ENCODE measurements at regions not wholly inside any gene's neighbourhood (a gene's known extent, or its start where the extent isn't known, plus 50 kb on each side); places are given as distances from the start of the nearest gene placed in this dataset.
"Not testable (repeated sequence)": the region's sequence is repeated elsewhere in the genome, so short reads cannot be mapped to it uniquely, and the experiment has no call there.

DNA sequence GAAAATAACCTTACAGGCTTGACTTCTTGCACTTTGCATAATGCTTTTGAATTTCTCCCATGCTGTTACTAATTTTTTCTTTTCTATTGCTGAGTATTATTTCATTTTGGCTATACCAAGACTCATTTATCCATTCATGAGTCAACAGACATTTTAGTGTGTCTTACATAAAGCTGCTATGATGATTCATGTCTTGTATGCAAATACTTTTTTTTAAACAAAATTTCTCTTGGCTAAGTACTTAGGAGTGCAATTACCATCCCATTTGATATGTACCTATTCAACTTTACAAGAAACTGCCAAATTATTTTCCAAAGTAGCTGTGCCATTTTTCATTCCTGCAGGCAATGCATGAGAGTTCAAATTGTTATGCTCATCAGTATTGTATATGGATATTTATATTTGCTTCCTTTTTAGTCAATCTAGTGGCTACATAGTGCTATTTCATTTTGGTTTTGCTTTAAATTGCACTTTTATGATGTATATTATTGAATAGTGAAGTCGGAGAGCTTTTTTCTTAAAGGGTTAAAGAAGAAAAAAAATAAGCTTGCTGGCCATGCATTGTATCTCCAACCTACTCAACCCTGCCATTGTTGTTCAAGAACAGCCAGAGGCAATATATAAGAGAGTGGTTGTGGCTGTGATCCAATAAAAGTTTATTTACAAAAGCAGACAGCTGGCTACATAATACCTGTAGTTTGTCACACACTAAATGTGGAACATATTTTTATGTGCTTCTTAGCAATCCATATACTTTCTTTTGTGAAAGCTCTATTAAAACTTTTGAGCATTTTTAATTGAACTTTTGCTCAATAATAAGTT lies 862.8 kb downstream of the KCNT2 start:
- no peaks in the 10 kb centered on the region for H3K27me3 ChIP-seq (ENCODE audit: low read depth, low read length)

GRCh38 chr1:195744256-195744655 lies 864.0 kb downstream of the KCNT2 start:
- H3K9me3 ChIP-seq (ENCODE audit: control insufficient read depth in 1 of 2, low read length in 2 of 2) = no peaks in the 10 kb centered on the region
- no peak overlapping the region for H3K4me3 ChIP-seq (ENCODE audit: low read depth in 1 of 2, low read length in 2 of 2)
- H3K36me3 ChIP-seq (ENCODE audit: control insufficient read depth in 1 of 2, insufficient read depth in 2 of 2, low read length in 2 of 2) = no peaks in the 10 kb centered on the region
- H3K27ac ChIP-seq (ENCODE audit: low read length) = no peak overlapping the region
- no peaks in the 10 kb centered on the region for H3K4me1 ChIP-seq (ENCODE audit: control insufficient read depth in 1 of 2, insufficient read depth in 2 of 2, low read length in 2 of 2)
- H3K27me3 ChIP-seq (ENCODE audit: low read depth, low read length) = no peaks in the 10 kb centered on the region

More for the DNA sequence above, 862.8 kb downstream of the KCNT2 start:
- Histone ChIP-seq H3K36me3 (ENCODE audit: control insufficient read depth in 1 of 2, insufficient read depth in 2 of 2, low read length in 2 of 2) (no peaks in the 10 kb centered on the region), H3K27ac (ENCODE audit: low read length) (no peak overlapping the region), H3K9me3 (ENCODE audit: control insufficient read depth in 1 of 2, low read length in 2 of 2) (no peaks in the 10 kb centered on the region), H3K4me1 (ENCODE audit: control insufficient read depth in 1 of 2, insufficient read depth in 2 of 2, low read length in 2 of 2) (no peaks in the 10 kb centered on the region), H3K4me3 (ENCODE audit: low read depth in 1 of 2, low read length in 2 of 2) (no peak overlapping the region)

DNA sequence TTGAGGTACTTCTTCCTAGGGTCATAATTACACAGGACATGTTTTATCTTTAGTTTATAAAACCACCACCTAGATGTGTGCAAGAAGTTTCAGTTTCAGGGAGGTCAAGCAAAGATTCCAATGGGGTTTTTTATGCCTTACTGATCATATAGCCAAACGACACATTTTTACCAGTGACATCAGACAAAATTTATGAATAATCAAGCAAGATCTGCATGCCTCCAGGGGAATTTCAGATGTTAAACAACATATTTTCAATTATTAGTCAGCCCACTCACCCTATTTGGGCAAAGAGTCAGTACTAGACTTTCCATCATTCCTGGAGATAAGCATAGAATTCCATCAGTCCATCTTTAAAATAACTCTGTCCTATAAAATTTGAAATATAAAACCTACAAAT lies 867.4 kb downstream of the KCNT2 start:
- Histone ChIP-seq H3K4me3 (ENCODE audit: low read depth in 1 of 2, low read length in 2 of 2) (no peak overlapping the region), H3K4me1 (ENCODE audit: control insufficient read depth in 1 of 2, insufficient read depth in 2 of 2, low read length in 2 of 2) (no peaks in the 10 kb centered on the region), H3K27me3 (ENCODE audit: low read depth, low read length) (no peaks in the 10 kb centered on the region), H3K27ac (ENCODE audit: low read length) (no peak overlapping the region), H3K36me3 (ENCODE audit: control insufficient read depth in 1 of 2, insufficient read depth in 2 of 2, low read length in 2 of 2) (no peaks in the 10 kb centered on the region), H3K9me3 (ENCODE audit: control insufficient read depth in 1 of 2, low read length in 2 of 2) (no peaks in the 10 kb centered on the region)

DNA sequence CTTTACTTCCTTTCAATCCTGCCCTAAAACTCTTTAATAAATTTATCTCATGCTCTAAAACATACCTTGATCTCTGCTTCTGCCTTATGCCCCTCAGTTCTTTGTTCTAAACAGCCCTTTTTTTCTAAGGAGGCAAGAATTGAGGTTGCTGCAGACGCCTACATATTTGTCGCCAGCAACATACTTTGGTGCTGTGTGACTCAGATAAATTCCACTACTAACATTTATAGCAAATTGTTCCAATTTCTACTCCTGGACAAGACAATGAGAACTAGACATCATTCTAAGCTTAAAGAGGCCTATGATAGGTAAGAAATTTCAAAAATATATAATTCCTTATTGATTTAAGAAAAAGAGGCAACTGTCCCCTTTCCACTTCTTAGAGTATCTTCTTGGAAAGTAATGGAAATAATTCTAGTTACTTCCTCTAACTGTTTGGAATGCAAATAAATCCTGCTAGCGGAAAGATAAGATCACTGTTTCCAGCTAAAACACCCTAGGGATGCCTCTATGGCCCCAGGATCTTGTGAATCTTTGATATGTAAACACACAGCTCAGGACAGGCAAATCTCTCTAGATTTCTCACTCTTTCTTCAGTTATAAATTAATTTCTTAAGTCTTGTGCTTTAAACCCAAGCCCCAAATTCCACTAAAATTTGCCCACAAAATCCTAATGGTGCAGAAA lies 869.1 kb downstream of the KCNT2 start:
- H3K27ac ChIP-seq (ENCODE audit: low read length) = no peak overlapping the region
- H3K9me3 ChIP-seq (ENCODE audit: control insufficient read depth in 1 of 2, low read length in 2 of 2) = no peaks in the 10 kb centered on the region
- H3K27me3 ChIP-seq (ENCODE audit: low read depth, low read length) = no peaks in the 10 kb centered on the region
- H3K4me3 ChIP-seq (ENCODE audit: low read depth in 1 of 2, low read length in 2 of 2) = no peak overlapping the region
- no peaks in the 10 kb centered on the region for H3K4me1 ChIP-seq (ENCODE audit: control insufficient read depth in 1 of 2, insufficient read depth in 2 of 2, low read length in 2 of 2)
- H3K36me3 ChIP-seq (ENCODE audit: control insufficient read depth in 1 of 2, insufficient read depth in 2 of 2, low read length in 2 of 2) = no peaks in the 10 kb centered on the region

- Histone ChIP-seq H3K4me1 (ENCODE audit: control insufficient read depth in 1 of 2, insufficient read depth in 2 of 2, low read length in 2 of 2) (no peaks in the 10 kb centered on the region), H3K27ac (ENCODE audit: low read length) (no peak overlapping the region), H3K9me3 (ENCODE audit: control insufficient read depth in 1 of 2, low read length in 2 of 2) (no peaks in the 10 kb centered on the region), H3K4me3 (ENCODE audit: low read depth in 1 of 2, low read length in 2 of 2) (no peak overlapping the region), H3K27me3 (ENCODE audit: low read depth, low read length) (no peaks in the 10 kb centered on the region), H3K36me3 (ENCODE audit: control insufficient read depth in 1 of 2, insufficient read depth in 2 of 2, low read length in 2 of 2) (no peaks in the 10 kb centered on the region)
Observed at GRCh38 chr1:195735140-195735539, 873.1 kb downstream of the KCNT2 start.

DNA sequence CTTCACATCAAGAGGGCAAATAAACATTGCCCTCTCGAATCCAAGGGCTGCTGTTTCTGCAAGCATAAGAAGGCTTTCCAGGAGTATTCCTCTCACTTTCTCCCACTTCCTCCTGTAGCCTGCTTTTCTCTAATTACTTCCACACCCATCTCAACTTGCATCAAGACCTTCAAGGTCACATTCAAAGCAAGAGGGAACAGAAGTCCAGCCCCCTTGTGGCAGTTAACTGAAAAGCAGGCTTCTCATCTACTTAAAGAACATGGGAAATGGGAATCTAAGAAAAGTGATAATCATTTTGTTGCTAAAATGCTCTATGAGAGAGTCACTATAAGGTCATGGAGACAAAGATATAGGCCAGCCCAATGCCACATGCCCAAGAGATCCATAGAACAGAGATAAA lies 874.4 kb downstream of the KCNT2 start:
- Histone ChIP-seq H3K4me3 (ENCODE audit: low read depth in 1 of 2, low read length in 2 of 2) (no peak overlapping the region), H3K27me3 (ENCODE audit: low read depth, low read length) (no peaks in the 10 kb centered on the region), H3K36me3 (ENCODE audit: control insufficient read depth in 1 of 2, insufficient read depth in 2 of 2, low read length in 2 of 2) (no peaks in the 10 kb centered on the region), H3K9me3 (ENCODE audit: control insufficient read depth in 1 of 2, low read length in 2 of 2) (no peaks in the 10 kb centered on the region), H3K4me1 (ENCODE audit: control insufficient read depth in 1 of 2, insufficient read depth in 2 of 2, low read length in 2 of 2) (no peaks in the 10 kb centered on the region), H3K27ac (ENCODE audit: low read length) (no peak overlapping the region)

- no peaks in the 10 kb centered on the region for H3K9me3 ChIP-seq (ENCODE audit: control insufficient read depth in 1 of 2, low read length in 2 of 2)
- no peak overlapping the region for H3K27ac ChIP-seq (ENCODE audit: low read length)
- no peak overlapping the region for H3K4me3 ChIP-seq (ENCODE audit: low read depth in 1 of 2, low read length in 2 of 2)
- no peaks in the 10 kb centered on the region for H3K36me3 ChIP-seq (ENCODE audit: control insufficient read depth in 1 of 2, insufficient read depth in 2 of 2, low read length in 2 of 2)
- H3K27me3 ChIP-seq (ENCODE audit: low read depth, low read length) = no peaks in the 10 kb centered on the region
- no peaks in the 10 kb centered on the region for H3K4me1 ChIP-seq (ENCODE audit: control insufficient read depth in 1 of 2, insufficient read depth in 2 of 2, low read length in 2 of 2)
Observed at GRCh38 chr1:195733408-195733807, 874.8 kb downstream of the KCNT2 start.

DNA sequence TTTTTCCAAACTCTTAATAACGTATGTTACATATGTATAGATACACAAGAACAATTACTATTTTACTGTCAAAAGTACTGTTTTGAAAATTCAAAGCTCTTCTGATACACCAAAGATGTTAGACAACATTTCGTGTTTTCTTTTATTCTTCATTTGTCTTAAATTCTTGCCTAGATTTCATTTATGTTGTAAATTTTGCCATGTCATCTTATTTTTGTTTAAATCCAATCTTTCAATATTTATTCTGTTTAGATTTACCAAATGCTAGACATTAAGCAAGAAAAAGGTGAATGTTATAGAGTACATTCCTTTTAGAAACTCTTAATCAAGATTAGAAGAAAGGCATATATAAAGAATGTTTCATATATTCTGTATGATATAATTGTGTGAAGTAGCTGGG lies 876.9 kb downstream of the KCNT2 start:
- Histone ChIP-seq H3K27me3 (ENCODE audit: low read depth, low read length) (no peaks in the 10 kb centered on the region), H3K4me3 (ENCODE audit: low read depth in 1 of 2, low read length in 2 of 2) (no peak overlapping the region), H3K27ac (ENCODE audit: low read length) (no peak overlapping the region), H3K9me3 (ENCODE audit: control insufficient read depth in 1 of 2, low read length in 2 of 2) (no peaks in the 10 kb centered on the region), H3K4me1 (ENCODE audit: control insufficient read depth in 1 of 2, insufficient read depth in 2 of 2, low read length in 2 of 2) (no peaks in the 10 kb centered on the region), H3K36me3 (ENCODE audit: control insufficient read depth in 1 of 2, insufficient read depth in 2 of 2, low read length in 2 of 2) (no peaks in the 10 kb centered on the region)

DNA sequence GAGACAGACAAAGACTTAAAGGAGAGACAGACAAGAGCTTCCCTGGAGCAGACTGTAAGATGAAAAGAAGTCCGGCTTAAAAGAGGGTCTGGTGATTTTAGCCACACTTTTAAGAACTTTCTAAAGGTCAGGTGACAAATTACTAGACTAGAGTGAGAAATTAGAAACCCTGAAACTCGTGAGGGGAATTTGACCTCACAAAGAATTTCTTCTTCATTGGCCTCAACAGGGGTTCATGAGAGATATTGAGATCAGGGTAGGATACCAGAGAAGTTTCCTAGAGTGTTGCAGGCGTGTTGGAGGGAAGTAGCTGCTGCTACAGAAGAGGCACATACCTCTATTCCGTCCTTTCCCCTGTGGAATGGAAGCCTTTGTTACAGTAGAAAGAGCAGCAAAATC lies 884.4 kb downstream of the KCNT2 start:
- H3K27me3 ChIP-seq (ENCODE audit: low read depth, low read length) = no peaks in the 10 kb centered on the region
- H3K4me1 ChIP-seq (ENCODE audit: control insufficient read depth in 1 of 2, insufficient read depth in 2 of 2, low read length in 2 of 2) = no peaks in the 10 kb centered on the region
- H3K4me3 ChIP-seq (ENCODE audit: low read depth in 1 of 2, low read length in 2 of 2) = no peak overlapping the region
- H3K36me3 ChIP-seq (ENCODE audit: control insufficient read depth in 1 of 2, insufficient read depth in 2 of 2, low read length in 2 of 2) = no peaks in the 10 kb centered on the region
- H3K27ac ChIP-seq (ENCODE audit: low read length) = no peak overlapping the region
- H3K9me3 ChIP-seq (ENCODE audit: control insufficient read depth in 1 of 2, low read length in 2 of 2) = no peaks in the 10 kb centered on the region

- H3K27ac ChIP-seq (ENCODE audit: low read length); H3K4me3 ChIP-seq (ENCODE audit: low read depth in 1 of 2, low read length in 2 of 2); H3K9me3 ChIP-seq (ENCODE audit: control insufficient read depth in 1 of 2, low read length in 2 of 2); H3K27me3 ChIP-seq (ENCODE audit: low read depth, low read length); H3K36me3 ChIP-seq (ENCODE audit: control insufficient read depth in 1 of 2, insufficient read depth in 2 of 2, low read length in 2 of 2); H3K4me1 ChIP-seq (ENCODE audit: control insufficient read depth in 1 of 2, insufficient read depth in 2 of 2, low read length in 2 of 2): not testable (repeated sequence)
Observed at GRCh38 chr1:195722852-195723795, 885.1 kb downstream of the KCNT2 start.

GRCh38 chr1:195722146-195722545 lies 886.1 kb downstream of the KCNT2 start:
- H3K27me3 ChIP-seq (ENCODE audit: low read depth, low read length); H3K27ac ChIP-seq (ENCODE audit: low read length); H3K4me1 ChIP-seq (ENCODE audit: control insufficient read depth in 1 of 2, insufficient read depth in 2 of 2, low read length in 2 of 2); H3K9me3 ChIP-seq (ENCODE audit: control insufficient read depth in 1 of 2, low read length in 2 of 2); H3K4me3 ChIP-seq (ENCODE audit: low read depth in 1 of 2, low read length in 2 of 2); H3K36me3 ChIP-seq (ENCODE audit: control insufficient read depth in 1 of 2, insufficient read depth in 2 of 2, low read length in 2 of 2): not testable (repeated sequence)
